HG03108 (cell line): ENCODE measurements at regions not wholly inside any gene's neighbourhood (a gene's known extent, or its start where the extent isn't known, plus 50 kb on each side); places are given as distances from the start of the nearest gene placed in this dataset.
"Not testable (repeated sequence)": the region's sequence is repeated elsewhere in the genome, so short reads cannot be mapped to it uniquely, and the experiment has no call there.

Experiments
- ATAC-seq: cut with Tn5 transposase; IDR thresholded peaks from one replicate; pipeline ENCODE4 v1.9.1; 2021; ENCODE audit warnings: moderate library complexity; ENCODE audit not compliant: unreplicated experiment

DNA sequence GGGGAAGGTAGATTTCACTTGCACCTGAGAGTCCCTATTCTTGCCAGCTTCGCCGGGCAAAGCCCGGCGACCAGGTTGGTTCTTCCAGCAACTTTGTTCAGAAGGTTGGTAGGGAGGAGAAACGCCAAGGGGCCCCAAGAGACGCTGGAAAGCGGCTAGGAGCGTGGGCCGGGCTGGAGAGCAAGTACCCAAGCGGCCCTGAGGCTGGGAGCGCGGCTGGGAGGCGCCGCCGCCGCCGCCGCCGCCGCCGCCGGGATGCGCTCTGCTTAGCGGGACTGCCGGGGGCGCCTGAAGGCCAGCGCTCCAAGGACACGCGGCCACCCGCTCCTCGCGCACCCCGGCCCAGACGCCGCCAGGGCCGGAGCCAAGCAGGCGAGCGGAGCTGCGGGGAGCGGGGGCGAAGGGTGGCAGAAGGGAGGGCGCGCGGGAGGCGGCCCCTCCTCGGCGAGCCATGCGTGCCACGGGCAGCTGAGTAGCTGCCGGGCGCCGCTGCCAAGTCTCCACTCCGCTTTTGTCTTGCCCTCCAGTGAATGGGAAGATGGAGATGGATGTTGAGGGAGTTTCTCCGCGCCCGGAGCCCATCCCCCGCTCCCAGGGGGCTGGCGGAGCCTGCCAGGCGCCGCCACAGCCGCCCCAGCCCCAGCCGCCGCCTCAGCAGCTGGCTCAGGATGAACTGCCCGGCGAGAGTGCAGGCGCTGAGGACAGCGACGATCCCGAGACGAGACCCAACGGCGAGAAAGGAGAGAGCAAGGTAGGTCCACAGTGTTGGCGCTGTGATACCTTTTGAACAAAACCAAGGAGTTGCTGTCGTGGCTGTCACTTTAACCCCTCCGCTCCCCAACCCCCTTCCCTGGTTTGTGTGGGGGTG is 227.4 kb upstream of the AZI2 start:
- no peak for ATAC-seq

DNA sequence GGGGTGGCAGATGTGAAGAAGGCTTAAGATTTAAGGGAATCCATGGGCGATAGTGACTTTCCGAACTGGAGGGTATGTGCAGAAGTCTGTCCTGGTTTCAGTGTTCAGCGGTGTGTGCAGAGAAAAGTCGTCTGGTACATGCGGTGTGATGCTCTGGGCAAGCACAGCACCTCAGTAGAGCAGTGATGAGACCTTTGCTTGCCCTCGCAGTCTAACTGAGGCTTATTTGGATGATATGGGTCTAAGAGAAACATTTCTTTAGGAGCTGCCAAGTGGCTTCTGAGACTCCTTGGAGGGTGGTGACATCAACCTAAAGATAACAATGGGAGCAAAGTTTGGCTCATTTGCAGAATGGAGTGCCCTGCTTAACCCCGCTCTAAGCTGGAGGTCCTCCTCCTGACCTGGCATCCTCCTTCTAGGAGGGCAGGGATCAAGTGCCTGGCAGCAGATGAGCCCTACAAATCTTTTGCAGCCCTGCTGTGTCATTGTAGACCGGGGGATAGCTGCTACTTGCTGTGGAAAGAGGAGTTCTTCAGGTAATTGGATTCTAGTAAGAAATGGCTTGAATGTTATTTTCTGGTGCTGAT is 228.1 kb upstream of the AZI2 start:
- no peak for ATAC-seq

DNA sequence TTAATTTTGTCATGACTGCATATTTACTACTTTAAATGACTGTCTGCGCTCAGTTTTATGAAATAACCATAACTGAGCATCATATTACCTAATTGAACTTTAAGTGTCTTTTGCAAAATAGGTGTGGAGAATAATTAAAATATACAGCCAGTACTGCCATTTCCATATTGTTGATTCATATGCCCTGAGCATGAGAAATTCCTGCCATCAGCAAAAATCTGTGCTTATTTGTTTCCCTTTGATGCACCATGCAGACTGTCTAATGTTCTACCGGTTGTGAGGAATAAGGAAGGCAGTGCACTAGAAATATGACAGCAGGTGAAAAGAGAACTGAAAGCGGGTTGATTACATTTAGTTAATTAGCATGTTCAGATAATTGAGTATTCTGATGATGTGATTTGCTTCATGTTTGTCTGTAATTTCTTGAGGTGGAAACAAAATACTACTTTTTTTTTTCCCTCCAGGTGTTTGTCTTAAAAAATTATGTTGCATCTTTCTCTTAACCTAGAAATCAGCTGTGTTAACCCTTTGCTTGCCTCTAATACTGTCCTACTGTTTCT is 229.4 kb upstream of the AZI2 start:
- no peak for ATAC-seq

DNA sequence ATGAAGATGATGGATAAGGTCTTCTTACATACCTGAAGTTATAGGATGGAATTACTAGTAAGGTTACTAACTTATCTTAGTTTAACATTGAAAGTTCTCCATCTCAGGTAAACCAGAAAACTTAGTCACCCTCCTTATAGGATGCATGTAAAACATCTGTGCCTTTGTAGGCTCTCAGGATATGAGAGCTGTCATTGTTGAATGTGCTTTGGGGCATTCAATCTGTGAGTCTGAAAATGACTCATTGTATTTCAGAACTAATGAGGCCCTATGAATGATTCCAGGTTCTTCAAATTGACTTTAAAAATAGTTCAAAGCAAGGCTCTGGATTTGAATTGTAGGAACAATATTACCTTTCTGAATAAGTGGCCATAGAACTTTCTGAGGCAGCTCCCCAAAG is 237.7 kb upstream of the AZI2 start:
- ATAC-seq: no peak

DNA sequence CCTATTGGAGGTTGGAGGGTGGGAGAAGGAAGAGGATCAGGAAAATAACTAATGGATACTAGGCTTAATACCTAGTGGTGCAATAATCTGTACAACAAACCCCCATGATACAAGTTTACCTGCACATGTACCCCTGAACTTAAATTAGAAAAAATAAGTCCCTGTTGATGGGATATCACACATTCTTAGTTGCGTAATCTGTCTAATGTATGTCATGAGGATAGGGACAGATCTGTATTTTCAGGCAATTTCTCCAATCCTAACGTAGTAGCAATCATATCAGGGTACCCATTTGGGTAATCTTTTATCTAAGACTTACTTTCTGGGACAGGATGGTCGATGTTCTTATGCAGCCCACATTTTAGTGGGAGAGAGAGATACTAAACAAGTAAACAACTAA is 239.1 kb upstream of the AZI2 start:
- no peak for ATAC-seq

DNA sequence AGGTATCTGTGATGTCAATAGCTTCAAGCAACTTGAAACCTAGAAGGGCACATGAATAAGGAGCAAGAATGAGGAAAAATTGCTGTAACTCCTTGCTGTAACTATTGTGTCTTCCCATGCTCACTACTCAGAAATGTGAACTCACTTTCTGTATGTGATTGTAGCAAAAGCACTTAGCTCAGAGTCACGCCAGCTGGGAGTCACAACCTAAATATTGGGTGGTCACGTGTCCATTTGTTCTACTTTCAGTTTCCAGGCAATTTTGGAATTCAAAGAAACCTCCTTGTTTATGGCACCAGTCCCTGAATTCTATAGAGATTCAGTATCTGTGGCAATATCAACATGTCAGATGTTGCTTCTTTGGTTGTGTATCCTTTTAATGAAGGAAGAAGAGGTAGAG is 241.6 kb upstream of the AZI2 start:
- no peak for ATAC-seq

DNA sequence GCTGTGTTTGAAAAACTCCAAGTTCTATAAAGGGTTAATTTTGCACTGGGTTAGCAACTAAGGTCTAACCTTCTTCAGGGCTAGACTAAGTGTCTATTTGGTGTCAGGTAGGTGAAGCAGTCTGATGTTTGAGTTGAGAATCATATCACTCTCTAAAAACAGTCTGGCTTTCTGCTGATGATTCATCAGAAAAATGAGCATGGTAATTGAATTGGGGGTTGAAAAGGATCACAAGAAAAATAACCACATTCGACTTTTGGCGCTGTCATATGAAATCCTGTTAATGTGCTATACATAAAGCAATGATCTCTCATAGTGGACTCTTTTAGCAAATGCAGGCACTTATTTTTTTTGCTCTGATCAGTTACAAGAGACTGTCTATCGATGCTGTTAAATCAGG is 242.2 kb upstream of the AZI2 start:
- ATAC-seq: no peak

DNA sequence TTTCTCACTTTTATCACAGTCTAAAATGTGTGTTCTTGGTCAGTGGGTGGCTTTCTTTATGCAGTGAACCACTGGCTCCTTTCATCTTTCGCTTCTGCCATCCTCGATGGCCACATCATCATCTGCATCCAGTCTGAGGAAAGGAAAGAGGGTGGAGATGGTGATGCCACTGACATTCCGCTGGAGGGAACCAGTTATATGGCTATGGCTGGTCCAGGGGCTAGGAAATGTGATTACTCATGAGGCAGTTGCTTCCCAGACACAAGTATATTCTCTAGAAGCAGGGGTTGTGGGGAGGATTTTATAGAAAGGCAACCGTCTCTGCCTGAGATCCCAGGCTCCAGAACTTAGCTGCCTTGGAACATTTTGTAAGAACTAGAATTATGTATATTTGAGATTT is 246.7 kb upstream of the AZI2 start:
- ATAC-seq: no peak

DNA sequence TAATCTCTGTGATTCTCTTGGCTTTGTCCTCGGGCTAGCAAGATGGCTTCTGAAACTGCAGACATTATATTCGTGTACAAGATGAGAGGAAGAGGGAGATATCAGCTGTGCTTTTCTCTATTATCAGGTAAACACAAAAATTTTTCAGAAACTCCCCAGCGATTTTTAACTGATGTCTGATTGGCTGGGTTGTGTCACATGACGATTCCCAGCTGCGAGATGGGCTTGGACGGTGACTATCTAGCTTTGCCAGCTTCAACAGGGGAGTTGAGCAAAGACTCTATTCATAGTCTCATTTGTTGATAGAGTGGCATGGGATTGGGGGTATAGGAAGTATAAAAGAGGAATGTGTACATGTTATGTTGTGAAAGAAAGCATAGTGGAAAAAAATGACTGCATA is 248.8 kb upstream of the AZI2 start:
- no peak for ATAC-seq

DNA sequence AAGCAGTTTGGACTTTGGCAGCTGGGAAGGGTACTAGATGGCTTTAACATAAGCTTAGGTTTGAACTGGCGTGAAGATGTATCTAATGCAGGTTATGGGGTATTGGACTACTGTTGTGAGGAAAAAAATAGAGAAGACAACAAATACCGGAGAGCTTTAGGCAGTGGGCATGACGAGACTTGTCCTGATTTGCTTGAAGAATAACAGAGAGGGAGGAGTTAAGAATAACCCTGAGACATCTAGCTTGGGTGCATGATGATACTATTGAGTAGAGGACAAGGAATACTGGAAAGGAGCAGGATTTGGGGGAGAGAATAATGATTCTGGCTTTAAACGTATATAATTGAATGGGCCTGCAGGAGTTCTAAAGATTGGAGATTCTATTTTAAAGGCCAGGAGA is 249.5 kb upstream of the AZI2 start:
- no peak for ATAC-seq

DNA sequence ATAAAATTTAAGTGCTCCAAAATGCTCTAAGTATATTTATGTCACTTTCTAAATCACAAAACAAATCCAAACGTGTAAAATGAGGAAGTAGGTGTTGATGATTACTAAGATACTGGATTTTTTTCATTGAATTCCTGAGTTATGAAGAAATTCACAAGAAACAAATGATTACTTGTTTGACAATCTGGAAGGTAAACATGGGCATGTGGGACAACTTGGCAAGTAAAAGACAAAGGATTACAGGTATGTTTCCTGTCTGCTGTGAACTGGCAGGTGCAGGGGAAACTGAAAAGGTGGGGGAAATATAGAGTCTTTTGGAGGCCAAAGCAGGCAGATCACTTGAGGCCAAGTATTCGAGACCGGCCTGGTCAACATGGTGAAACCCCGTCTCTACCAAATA is 252.7 kb upstream of the AZI2 start:
- no peak for ATAC-seq

DNA sequence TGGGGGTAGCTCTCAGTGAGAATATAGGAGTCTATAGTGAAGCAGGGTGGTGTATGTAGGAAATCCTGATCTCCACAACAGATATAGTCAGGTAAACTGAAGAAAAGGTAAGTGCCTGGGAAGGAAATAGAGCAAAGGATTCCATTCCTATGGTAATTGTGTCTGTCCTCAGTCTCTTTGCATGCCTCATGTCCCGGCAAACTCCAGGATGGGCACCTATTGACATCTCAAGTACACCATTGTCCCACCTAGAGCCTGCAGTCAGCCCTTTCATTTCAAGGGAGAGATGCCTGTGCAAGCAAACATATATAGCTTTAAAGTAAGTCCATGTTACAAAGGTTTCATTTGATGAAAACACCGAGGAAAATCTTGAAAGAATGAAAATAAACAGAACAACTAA is 257.7 kb upstream of the AZI2 start:
- no peak for ATAC-seq

DNA sequence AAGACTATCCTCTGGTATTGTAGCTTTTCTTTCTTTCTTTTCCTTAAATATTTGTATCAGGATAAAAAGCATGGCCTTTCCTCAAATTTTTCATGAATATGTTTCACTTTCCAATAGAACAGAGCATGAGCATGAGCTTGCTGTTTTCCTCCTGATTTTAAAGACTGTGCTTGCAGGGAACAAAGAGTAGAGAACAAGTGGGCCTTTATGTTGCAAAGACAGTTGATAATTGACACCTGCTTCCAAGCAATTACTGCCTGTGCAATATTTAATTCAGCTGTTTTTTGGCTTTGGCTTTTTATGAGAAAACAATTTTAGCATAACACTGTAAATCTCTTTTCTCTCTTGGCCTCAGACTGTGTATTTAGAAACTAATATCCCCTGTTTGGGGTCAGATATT is 263.6 kb upstream of the AZI2 start:
- no peak for ATAC-seq

DNA sequence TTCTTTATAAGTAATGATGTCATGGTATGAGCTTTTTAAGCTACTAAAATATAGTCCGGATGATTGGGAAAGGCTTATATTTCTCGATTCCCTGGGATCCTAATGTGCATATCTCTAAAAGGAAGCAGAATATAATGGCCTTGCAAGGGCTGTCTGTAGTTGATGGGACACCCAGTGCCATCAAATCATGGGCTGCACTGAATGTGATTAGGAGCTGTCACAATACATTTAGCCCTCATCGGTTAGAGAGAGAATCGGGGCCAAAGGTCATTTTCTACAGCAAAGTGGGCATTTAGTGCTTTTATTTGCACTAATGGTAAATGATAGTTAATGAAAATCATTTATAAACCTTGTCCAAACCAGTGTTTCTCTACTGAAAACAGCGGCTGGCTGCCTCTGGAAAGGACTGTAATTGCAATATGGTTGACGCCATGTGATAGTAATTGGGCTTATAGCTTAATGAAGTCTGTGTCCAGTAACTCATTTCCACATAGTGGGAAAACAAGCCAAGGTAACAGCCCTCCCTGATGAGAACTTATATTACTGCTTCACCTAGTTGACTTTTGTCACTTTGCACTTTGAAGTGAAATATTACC is 265.0 kb upstream of the AZI2 start:
- no peak for ATAC-seq

DNA sequence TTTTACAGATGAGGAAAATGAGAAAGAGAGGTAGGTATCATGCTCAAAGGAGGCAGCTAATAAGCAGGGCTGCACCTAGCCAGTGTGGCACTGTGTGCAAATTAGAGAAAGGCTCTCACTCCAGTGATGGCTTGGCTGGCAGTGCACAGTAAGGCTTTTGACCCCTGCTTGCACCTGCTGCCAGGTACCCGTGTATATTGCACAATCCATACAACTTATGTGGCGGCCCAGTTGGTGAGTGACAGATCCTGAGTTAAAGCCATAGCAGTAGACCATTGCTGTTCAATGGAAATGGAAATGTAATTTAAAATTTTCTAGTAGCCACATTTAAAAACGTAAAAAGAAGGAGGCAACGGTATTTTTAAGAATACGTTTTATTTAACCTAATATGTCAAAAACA is 266.4 kb upstream of the AZI2 start:
- ATAC-seq: no peak

DNA sequence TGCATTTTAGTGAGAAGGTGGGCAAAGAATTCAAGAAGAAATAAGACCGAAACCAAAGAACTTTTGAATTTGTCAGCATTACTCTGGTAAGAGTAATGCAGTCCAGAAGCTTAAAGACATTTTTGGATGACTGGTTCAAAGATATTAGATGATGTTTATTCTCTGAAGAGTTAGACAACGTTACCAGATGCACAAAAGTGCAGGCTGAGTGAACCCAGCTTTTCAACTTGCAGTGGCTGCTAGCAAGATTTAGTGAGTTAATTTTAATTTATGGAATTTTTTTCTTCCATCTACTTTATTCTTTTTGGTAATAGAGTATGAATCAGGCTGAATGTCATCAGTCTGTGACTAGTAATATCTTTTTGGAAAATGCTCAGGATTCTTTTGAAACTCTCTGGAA is 267.3 kb upstream of the AZI2 start:
- ATAC-seq: no peak

DNA sequence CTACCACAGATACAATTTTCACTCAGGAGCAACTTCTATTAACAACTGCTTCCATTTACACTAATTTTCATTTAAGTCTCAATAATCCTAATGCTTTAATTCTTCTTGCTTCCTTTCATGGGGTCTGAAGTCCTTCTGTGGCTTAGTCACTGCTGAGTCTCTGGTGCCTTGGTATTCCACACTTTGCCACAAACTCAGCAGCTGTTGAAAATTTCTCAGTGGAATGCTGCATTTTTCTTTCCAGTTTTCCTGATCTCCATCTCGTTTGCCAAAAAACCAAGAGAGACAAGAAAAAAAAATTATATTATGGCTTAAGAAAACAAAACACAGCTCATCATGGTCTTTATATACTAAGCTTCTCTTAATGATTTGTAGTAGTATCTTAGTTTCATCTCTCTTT is 269.2 kb upstream of the AZI2 start:
- no peak for ATAC-seq

DNA sequence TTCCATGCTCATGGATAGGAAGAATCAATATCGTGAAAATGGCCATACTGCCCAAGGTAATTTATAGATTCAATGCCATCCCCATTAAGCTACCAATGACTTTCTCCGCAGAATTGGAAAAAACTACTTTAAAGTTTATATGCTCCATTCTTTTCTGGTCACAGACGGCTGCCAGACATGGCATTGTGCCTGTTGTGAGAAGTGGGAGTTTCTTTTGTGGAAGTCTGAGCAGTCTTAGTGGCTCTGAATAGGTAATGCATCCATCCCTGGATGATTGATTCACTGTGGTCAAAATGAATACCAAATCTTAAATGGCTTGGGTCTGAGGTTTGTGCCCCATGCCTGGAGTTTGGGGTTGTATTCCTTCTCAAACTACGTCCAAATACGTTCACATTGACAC is 274.5 kb upstream of the AZI2 start:
- ATAC-seq: no peak

DNA sequence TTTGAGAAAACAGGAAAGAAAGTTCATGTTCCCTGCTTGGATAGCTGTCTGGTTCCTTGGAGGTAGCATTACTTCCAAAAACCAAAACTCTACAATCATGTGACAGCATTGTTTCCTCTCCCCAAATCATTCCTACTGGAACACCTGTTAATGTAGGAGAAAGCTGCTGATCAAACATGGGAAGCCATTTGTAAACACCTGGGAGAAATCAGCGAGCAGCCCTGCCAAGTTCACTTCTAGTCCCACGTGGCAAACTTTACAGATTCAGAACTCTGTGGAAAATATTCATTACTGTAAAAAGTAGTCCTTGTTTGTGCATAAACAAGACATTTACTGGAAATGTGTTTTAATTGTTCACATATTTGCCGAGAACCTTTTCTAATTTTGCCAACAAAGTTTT is 275.5 kb upstream of the AZI2 start:
- ATAC-seq: no peak

DNA sequence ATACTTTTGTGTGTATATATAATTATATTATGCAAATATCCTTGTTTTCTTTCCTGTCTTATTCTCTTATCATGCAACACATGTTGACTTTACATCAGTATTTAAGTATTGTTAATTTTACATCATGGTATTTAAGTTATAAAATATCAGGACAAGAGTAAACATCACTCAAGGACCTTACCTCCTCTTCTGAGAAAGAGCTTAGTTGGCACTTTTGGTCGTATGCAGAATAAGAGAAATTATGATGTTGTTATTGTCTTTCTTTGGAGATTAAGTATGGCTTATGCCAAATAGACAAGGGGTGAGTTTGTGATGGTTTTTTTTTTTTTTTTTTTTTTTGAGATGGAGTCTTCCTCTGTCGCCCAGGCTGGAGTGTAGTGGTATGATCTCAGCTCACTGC is 279.2 kb upstream of the AZI2 start:
- ATAC-seq: not testable (repeated sequence)

DNA sequence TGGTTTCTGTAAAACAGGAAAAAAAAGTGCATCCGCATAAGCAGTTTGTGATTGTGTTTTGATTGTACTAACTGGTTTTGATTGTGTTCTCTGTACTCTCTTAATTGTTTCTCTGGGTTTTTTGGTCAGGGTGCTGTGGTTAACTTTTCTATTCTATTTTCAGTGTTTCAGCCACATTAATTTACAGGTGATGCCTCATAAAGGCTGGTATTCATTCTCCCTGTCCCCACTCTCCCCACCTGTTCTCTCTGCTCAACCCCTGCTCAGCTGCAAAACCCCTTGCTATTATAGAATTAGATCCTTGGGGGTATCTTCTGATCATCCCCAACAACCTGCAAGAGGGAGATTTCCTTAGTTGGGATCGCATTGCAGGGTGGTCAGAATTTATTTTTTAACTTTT is 285.4 kb upstream of the AZI2 start:
- no peak for ATAC-seq

DNA sequence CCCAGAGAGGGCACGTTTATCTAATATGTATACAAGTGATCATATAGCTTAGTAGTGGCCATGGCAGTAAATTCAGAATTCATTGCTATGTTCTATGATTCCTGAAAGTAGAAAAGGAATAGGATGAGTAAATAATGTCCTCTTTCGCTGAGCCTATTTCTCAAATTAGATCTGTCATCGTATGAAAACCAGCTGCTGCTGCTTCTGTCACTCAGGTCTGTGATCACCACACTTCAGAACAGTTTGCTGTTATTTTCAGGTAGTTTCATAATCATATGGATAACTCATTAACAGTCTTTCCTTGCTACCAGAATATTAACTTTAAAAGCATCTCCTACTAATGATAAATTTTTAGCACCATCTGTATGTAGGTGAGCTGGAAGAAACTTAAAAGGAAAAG is 289.1 kb upstream of the AZI2 start:
- no peak for ATAC-seq
